Sciatic nerve (tissue), 2 donors: ENCODE measurements at regions not wholly inside any gene's neighbourhood (a gene's known extent, or its start where the extent isn't known, plus 50 kb on each side); places are given as distances from the start of the nearest gene placed in this dataset.

Experiments used
- ATAC-seq: fragments of 200-7000 bp; cut with Tn5 transposase; one replicate; pipeline ENCODE4 v1.9.1; 2020; ENCODE audit warnings: mild to moderate bottlenecking, moderate library complexity
- DNase-seq: peaks from one replicate; pipeline ENCODE4 v3.0.0-alpha.2; 2020; ENCODE audit warnings: low spot score
- intact Hi-C: fragments of 100-400 bp; cut with DNase I; formaldehyde crosslinking; loops from one replicate; pipeline ENCODE4 v1.14.2; 2022
- donor health status: DM: no; HTN: no; CAD: no.
- donor health status: DM: no; HTN: no; CAD: no.

DNA sequence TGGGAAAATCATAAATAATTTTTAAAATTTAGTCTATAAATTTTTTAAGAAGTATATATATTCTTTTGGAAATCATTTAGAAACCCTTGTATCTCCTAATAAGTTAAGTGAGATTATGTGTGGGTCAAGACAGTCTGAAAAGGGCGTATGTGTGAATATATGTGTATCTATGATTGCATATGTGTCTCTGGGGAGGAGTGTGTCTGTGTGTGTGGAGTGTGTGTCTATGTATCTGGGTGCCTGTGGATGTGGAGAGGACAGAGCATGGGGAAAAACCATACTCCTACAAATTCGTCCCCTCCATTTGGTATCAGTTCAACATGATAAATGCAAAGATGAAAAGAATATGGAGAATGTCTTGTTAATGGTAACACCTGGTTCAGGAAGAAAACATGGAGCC is 342.0 kb upstream of the ACTBL2 start:
- no peak for ATAC-seq
- no peak for DNase-seq
- intact Hi-C loops, result no loop called here

DNA sequence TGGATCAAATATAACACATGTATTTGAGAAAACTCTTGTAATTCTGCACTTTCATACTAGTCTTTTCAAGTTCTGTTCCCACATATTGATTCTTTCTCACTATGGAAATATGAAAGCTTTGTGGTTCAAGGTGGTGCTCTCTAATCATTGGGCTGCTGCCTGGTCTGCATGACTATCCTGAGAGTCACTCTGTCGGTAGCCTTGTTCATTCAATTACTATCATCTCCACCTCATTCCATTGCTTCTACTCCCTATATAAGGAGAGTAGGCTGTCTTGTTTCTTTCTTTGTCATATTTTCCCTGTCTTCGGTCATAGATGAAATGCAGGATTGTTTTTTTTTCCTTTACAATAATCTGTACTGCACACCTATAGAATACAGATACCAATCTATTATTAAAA is 341.4 kb upstream of the ACTBL2 start:
- ATAC-seq (no peak), DNase-seq (no peak)
- intact Hi-C loops, result no loop called here

DNA sequence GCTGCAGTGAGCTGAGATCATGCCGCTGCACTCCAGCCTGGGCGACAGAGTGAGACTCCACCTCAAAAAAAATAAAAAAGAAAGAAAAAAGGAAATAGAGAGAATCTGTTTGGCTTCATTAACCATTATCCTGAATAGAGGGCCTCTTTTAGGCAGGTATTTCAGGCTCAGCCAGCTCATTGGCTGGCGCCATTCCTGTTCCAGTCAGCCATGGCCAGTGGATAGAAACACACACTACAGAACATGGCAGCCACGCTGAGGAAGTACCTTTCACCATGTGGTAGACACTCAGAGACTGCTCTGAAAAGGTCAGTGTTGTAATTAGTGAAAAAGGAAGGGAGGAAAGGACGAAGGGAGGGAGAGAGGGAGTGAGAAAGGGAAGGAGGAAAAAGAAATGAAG is 340.0 kb upstream of the ACTBL2 start:
- no peak for DNase-seq
- intact Hi-C loops, result no loop called here
- no peak for ATAC-seq

DNA sequence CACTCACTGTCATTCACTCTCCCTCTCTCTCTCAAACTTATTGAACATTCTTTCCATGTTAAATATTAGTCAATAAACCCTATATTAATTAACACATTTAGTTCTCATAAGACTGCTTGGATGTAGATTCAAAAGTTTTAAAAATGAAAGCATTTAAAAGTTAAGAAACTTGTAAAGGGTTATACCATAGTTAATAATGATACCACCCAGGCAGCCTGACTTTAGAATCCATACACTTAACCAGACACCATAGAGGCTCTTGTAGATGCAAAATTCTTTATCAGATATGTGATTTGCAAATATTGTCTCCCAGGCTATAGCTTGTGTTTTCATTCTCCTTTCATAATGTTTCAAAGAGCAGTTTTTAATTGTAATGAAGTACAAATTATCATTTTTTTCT is 335.8 kb upstream of the ACTBL2 start:
- DNase-seq (no peak), ATAC-seq (no peak)
- intact Hi-C loops, result no loop called here

DNA sequence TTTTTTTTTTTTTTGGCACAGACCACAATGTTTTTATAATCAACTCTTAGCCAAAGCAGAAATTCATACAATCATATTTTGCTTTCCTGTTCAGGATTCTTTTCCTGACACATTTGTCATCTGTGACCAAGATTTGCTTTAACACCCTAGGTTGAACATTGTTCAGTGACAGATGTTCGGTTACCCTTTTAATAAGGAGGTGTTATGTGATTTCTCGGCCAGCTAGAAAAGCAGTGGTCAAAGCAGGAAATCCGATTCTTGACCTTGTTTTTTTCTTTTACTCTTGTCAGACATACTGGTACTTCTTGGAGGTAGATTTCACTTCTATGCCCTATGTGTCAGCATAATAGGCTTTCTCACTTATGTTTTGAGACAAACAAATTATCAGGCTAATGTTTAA is 335.3 kb upstream of the ACTBL2 start:
- ATAC-seq (no peak), DNase-seq (no peak)
- intact Hi-C loops, result no loop called here

DNA sequence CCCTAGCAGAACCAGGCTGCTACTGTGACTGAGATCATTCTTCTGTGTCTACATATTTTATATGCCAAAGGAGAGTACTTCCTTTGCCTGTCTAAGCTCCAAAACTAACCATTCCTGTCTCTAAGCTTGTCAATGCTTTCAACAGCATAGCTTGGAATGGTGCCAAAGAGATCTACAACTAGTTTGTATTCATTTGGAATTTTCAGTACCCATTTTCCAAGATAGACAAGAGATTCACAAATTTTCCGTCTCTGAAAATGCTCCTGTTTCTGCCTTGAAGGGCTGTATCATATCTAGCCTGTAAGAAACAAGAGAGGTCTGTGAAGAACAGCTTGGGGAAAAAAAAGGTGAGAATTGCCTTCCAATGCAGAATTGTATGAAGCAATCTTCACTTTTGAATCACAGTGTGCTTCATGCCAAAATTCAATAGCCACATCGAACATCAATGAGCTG is 334.4 kb upstream of the ACTBL2 start:
- intact Hi-C loops, result no loop called here
- DNase-seq (no peak), ATAC-seq (no peak)

DNA sequence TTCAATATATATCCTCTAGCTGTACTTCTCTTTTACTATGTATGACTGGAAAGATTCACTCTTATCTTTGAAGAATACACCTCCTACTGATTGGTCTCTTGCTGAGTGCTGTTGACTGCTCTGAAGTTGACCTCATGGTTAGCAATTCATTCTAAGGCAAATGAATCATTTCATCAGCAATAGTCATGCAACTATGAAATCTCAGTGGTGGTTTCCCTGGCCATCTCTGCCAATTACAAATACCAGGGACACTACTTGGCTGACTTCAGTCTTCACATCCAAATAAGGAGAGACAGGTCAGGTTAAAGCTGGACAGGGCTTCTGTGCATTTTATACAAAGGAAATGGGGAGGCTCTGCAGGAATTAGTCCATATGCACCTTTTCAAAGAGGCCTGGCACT is 333.5 kb upstream of the ACTBL2 start:
- ATAC-seq, result peak; percentile 71
- intact Hi-C loops, result no loop called here

DNA sequence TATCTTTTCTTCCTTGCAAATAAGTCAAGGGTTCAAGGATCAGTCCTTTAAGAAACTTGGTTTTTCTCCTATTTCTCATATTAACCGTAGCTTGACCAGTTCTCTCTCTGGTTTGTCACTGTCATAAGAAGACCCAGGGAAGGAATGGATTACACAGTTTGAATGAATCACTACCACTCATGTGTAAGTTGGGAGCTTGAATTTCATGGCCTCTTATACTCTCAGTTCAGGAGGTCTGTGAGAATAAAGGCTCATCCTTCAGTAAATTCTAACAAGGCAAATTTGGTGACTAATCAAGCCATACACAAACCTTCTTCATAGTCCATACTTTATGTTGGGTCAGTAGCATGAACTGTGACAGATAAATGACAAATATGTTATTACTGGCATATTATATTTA is 323.1 kb upstream of the ACTBL2 start:
- intact Hi-C loops, result no loop called here
- no peak for ATAC-seq

More for the DNA sequence above, 333.5 kb upstream of the ACTBL2 start:
- no peak for DNase-seq

DNA sequence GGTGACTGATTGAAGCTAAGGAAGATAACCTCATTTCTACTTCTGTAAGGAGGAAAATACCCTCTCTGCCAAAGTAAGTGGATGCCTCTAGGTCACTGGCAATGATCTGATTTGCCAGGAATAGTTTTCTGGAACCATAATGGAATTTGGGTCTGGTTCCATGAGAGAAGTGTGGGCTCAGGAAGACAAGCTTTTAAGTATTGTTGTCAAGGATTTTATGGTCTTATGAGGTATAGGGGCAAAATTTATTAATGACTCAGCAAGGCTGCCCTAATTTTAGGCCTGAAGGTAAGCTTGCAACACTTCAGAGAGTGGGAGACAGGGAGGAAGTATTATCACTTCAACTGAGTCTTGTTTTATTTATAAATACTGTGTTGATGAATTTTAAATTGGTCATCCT is 322.6 kb upstream of the ACTBL2 start:
- DNase-seq, result no peak
- intact Hi-C loops, result no loop called here
- no peak for ATAC-seq

More for the DNA sequence above, 323.1 kb upstream of the ACTBL2 start:
- DNase-seq, result no peak

DNA sequence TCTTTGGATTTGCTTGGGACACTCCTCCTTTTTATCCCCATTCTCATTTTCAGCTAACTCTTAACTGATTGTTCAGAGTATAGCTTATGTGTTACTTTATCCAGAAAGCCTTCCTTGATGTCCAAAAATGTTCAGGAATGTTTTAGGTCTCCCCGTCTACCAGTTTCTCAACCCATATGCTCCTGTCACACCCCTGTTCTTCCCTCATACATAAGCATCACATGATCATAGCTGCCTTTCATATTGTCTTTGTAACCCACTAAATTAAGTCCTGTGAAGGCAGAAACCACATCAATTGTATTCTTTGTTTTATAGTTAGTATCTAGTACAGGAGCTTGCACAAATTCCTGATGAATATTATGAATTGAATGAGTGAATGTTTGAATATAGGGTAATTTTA is 321.9 kb upstream of the ACTBL2 start:
- intact Hi-C loops, result no loop called here
- ATAC-seq (no peak), DNase-seq (no peak)

DNA sequence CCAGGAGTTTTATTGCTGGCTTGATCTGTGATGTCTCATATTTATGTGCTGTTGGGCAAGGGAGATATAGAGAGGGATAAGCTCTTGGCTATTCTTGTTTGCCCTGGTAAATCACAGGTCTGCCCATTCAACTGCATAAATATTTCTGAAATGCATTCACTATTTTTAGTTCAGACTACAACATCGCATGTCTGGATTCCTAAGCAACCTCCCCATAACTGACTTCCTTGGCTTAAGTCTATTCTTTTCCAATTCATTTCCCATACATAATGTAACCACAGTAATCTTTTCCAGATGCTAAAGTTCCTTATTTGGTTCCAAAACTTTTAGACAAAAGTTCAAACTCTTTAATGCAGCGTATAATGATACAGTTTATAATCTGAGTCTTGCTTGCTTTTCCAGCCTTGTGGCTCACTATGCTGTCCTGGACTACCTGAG is 321.4 kb upstream of the ACTBL2 start:
- DNase-seq (no peak), ATAC-seq (no peak)
- intact Hi-C loops, result no loop called here

DNA sequence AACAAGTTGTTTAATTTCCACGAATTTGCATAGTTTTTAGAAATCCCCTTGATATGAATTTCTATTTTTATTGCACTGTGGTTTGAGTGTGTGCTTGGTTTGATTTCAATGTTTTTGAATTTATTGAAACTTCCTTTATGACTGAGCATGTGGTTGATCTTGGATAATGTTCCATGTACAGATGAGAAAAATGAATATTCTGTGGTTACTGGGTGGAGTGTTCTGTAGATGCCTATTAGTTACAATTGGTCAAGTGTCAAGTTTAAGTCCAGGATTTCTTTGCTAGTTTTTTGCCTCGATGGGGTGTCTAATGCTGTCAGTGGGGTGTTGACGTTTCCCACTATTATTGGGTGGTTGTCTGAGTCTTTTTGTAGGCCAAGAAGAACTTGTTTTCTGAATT is 319.5 kb upstream of the ACTBL2 start:
- intact Hi-C loops, result no loop called here
- DNase-seq (no peak), ATAC-seq (no peak)

DNA sequence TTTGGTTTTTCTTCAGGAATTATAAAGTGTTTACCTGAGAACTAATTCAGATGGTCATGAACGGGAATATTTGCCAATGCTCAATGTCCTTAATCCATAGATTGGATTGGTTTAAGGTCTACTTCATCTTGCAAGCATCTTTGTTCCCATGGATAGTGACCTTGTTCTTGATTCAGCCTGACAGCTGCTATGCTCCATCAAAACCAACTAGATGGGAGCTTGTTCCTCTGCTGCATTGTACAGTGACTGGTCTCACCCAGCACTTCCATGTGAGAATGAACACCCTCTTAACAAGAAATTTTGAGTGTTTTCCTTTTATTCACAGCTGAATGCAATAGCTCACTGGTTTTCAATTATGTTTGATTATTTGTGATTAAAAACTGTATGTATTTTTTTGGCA is 312.6 kb upstream of the ACTBL2 start:
- no peak for DNase-seq
- ATAC-seq, result no peak
- intact Hi-C loops, result no loop called here

DNA sequence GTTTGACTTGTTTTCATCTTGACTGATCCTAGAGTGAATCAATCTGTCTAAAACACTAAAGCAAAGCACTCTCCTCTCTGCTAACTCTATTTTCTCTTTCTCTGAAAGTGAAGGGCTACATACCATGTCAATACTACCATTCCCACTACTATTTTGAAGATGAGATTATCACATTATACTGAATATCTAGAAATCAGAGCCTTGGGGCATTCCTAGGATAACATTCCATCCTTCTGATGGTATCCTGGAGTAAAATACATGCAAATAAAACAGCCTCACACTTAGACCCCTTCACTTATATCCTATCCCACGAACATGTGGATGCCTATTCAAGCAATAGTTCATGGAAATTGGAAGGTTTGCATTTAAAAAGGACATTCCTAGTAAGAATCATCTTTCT is 309.3 kb upstream of the ACTBL2 start:
- intact Hi-C loops, result no loop called here
- DNase-seq (no peak), ATAC-seq (no peak)

DNA sequence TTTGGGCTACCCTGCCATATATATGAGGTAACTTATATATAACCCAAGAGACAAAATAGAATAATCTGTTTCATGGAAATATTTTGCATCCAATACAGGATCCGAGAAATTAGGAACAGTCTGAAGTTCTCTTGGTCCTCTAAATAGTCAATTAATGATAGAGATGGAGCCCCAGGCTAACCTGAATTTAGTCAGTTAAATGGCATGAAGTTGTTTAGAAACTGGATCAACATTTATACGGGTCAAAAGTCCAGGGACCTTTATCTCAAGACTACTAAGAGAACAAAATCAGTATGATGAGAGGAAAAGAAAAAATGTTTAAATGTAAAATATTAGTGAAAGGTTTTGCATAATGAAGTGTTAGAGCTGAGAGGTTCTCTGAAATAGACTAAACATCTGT is 303.3 kb upstream of the ACTBL2 start:
- ATAC-seq (no peak), DNase-seq (no peak)
- intact Hi-C loops, result no loop called here

DNA sequence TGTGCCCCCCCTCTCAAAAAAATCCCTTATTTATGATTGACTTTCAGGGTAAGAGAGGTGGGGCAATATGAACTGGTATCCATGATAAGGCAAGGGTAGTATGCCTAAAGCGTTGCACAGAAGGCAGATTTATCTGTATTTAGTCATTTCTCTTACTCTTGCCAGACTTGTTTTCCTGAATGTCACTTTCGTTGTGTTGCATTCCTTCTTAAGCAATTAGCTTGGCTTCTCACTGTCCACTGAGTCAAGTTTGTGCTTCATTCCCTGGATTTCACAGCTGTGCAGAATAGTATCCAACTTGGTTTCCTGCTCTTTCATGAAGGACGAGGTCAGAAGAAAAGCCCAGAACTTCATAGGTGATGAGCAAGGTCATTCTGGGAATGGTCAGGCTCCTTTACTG is 301.5 kb upstream of the ACTBL2 start:
- ATAC-seq, result peak; percentile 50
- intact Hi-C loops, result loop anchor here (5.0 kb wide), 1 partner anchor 673 kb away; no protein-coding TSS in a partner anchor

DNA sequence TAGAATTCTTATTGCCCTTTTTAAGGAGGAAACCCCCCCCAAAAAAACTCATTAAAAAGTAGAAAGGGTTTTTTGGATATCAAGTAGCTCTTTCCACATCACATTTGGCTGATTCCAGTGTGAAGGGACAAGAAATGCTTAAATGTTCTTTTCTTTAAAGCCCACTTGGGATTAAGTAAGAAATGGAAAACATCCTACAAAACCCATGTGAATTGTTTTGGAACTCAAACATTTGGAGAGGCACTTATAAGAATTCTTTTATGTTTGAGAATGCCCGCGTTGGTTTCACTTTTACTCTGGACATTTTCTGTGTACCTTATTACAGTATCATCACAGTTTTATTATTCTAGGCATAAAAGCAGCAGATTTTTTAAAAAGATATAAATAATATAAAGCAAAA is 301.1 kb upstream of the ACTBL2 start:
- DNase-seq (no peak), ATAC-seq (peak; percentile 63)
- intact Hi-C loops, result loop anchor here (5.0 kb wide), 1 partner anchor 674 kb away; no protein-coding TSS in a partner anchor

More for the DNA sequence above, 301.5 kb upstream of the ACTBL2 start:
- DNase-seq, result no peak

DNA sequence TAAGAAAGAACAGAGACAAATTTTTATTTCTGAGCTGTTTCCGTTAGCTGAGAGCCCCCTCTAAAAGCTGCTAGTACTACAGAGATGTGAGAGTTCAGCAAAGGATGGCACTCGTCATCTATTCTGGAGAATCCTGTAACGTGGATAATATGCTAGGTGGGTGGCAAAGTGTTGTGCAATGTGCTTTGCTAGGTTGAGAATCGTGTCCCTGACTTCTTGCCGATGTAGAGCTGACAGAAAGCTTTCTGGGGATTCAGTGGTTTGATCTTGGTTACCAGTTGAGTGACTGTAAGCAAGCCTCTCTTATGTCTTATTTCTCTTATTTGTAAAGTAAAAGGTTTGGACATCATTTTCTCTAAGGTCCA is 298.3 kb upstream of the ACTBL2 start:
- DNase-seq (no peak), ATAC-seq (no peak)
- intact Hi-C loops, result loop anchor here (5.0 kb wide), 1 partner anchor 676 kb away; no protein-coding TSS in a partner anchor

DNA sequence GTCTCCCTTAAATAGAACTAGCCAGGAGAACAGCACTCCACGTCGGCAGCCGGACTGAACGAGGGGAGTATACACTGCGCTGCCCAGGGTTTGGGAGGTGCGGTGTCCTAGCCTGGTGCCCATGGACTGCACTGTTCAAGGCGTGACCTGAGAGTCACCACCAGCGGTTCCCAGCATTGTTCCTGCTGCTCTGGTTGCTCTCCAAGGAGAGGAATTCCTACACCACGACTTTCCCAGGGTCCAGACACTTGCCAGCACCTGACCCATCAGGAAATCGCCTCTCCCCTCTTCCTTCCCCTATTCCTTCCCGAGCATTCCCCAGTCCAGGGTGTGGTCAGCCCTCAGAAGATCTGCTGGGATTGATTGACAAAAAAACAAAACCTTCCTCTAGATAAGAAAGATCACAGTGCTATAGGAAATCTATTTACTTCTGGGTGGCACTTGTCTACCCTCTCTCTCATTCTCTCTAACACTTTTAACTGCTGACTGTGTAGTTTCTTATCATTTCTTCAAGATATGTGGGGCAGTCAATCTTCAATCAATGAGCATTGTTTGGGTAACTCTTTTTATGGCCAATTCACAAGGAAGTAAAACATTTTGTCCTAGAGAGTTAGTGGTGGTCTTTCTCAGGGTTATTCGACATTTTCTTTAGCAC is 297.8 kb upstream of the ACTBL2 start:
- ATAC-seq (peak; percentile 33), DNase-seq (no peak)
- intact Hi-C loops, result loop anchor here (5.0 kb wide), 1 partner anchor 677 kb away; no protein-coding TSS in a partner anchor

DNA sequence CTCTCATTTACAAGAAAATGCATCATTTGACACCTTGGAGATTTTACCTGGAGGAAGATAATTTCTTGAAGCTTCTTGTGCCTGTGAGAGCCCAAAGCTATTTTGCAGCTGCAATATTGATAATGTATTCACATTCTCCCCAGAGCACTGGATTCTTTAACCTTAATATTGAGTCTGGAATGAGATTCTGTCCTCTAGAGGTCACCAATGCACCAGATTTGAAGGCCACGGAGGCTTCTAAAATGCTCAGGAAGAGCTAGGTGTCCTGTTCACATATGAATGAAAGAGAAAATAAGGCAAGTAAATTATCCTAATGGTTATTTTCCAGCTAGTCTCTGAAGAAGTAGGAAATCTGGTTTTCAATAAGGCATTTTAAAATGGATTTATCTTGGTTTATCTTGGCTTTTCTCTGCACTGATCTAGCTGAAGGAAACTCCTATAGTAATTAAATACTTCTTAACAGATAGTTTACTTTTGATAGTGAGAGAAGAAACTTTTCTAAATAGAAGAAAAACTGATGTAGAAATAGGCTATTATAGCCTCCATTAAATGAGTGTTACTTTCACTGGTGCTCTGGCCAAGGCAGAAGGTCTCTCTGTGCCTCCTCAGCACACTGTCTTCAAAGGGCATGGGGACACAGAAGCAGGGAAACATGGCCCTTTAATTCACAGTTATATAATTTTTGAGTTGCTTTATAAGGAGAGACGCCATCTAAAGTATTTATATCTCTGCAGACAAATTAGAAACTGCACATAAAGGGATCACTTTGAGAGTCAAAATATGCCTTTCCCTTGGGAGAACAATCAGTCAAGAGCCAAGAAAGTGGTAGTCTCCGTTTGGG is 297.0 kb upstream of the ACTBL2 start:
- DNase-seq, result no peak
- peak; percentile 78 for ATAC-seq
- intact Hi-C loops, result loop anchor here (5.0 kb wide), 1 partner anchor 678 kb away; no protein-coding TSS in a partner anchor
